ENCODE measurements at regions not wholly inside any gene's neighbourhood (a gene's known extent, or its start where the extent isn't known, plus 50 kb on each side); places are given as distances from the start of the nearest gene placed in this dataset.

DNA sequence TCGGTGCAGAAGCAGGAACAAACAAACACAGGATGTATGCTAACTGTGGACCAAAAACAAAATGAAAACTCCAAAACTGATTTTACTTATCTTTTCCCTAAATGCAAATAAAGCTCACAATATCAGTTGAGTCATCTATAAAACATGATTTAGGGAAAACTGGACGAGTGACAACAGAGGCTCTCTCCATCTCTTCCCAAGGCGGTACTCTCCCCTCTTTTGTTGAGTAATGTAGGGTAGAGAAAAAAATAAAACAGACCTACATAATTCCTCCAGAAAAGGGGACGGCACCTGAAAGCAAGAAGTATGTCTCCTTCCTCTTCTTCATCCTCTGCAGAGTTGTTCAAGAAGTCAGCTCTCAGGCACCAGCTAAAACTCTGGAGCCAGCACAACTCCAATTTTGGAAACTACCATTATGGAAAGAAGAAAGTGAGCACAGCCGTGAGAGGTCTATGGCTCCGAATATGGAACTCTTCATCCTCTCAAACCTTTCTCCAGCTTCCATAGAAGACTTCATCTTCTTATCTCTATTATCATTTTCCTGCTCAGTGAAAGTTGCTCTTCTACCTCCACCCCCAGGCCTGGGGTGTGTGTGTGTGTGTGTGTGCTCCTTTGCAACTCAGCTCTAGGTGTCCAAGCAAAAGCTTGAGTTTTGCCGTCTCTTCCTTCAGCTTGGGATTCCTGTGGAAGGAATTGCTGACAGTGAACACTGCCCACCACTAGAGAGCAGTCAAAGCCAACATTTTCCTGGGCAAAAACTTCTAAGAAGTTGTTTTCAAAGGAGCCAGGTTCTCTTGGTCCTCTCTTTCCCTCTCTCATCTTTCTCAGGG, 155.4 kb downstream of the DIO2 start:
- peak; percentile 20 for DNase-seq

GRCh38 chr14:80055226-80055625, 156.1 kb downstream of the DIO2 start:
- no peak for DNase-seq
- TF ChIP-seq, protein P1, sequence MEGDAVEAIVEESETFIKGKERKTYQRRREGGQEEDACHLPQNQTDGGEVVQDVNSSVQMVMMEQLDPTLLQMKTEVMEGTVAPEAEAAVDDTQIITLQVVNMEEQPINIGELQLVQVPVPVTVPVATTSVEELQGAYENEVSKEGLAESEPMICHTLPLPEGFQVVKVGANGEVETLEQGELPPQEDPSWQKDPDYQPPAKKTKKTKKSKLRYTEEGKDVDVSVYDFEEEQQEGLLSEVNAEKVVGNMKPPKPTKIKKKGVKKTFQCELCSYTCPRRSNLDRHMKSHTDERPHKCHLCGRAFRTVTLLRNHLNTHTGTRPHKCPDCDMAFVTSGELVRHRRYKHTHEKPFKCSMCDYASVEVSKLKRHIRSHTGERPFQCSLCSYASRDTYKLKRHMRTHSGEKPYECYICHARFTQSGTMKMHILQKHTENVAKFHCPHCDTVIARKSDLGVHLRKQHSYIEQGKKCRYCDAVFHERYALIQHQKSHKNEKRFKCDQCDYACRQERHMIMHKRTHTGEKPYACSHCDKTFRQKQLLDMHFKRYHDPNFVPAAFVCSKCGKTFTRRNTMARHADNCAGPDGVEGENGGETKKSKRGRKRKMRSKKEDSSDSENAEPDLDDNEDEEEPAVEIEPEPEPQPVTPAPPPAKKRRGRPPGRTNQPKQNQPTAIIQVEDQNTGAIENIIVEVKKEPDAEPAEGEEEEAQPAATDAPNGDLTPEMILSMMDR (IDR thresholded peaks at IDR 0.05; ENCODE audit: low read depth, low read length) = no peak
- H3K9me3 ChIP-seq = no peaks in the 10 kb centered on the region

More for the DNA sequence above, 155.4 kb downstream of the DIO2 start:
- TF ChIP-seq, protein P1 (IDR thresholded peaks at IDR 0.05; ENCODE audit: low read depth, low read length) = peak; percentile 75
- Histone ChIP-seq H3K27me3 (no peaks in the 10 kb centered on the region), H3K9me3 (no peaks in the 10 kb centered on the region), H3K36me3 (no peaks in the 10 kb centered on the region), H3K4me3 (ENCODE audit: low read depth, low read length) (no peak overlapping the region), H3K4me1 (no peaks in the 10 kb centered on the region)

DNA sequence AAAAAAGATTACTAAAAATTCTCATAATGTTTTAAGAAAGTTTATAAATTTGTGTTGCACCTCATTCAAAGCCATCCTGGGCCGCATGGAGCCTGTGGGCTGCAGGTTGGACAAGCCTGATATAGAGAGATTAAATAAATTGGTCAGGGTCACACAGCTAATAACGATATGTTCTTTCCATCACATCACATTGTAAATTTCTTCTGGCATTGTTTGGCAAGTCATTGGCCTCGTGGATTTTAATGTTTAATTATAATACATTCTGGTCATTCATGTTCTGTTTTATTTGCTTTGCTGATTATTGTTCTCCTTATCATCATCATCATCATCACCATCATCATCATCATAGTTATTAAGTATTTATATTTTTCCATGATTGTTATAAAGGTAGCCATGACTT, 157.3 kb downstream of the DIO2 start:
- Histone ChIP-seq H3K9me3 (no peaks in the 10 kb centered on the region), H3K27me3 (no peaks in the 10 kb centered on the region), H3K4me1 (no peaks in the 10 kb centered on the region), H3K4me3 (ENCODE audit: low read depth, low read length) (no peak overlapping the region), H3K36me3 (no peaks in the 10 kb centered on the region)
- TF ChIP-seq, protein P1 (IDR thresholded peaks at IDR 0.05; ENCODE audit: low read depth, low read length) = no peak
- DNase-seq = no peak

More at GRCh38 chr14:80055226-80055625, 156.1 kb downstream of the DIO2 start:
- no peak overlapping the region for H3K4me3 ChIP-seq (ENCODE audit: low read depth, low read length)
- no peaks in the 10 kb centered on the region for H3K36me3 ChIP-seq
- H3K4me1 ChIP-seq = no peaks in the 10 kb centered on the region
- H3K27me3 ChIP-seq = no peaks in the 10 kb centered on the region

DNA sequence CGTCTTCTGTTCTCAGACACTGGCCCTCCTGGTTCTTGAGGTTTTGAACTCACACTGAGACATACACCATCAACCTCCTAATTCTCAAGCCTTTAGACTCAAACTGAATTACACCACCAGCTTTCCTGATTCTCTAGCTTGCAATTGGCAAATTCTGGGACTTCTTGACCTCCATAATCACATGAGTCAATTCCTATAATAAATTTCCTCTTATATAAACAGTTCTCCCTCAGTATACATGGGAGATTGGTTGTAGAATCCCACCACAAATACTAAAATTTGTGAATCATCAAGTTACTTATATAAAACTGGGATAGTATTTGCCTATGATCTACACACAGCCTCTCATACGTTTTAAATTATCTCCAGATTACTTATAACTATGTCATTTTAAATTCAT, 162.2 kb downstream of the DIO2 start:
- Histone ChIP-seq H3K36me3 (no peaks in the 10 kb centered on the region), H3K4me1 (no peaks in the 10 kb centered on the region), H3K9me3 (no peaks in the 10 kb centered on the region), H3K27me3 (no peaks in the 10 kb centered on the region), H3K4me3 (ENCODE audit: low read depth, low read length) (no peak overlapping the region)
- TF ChIP-seq, protein P1 (IDR thresholded peaks at IDR 0.05; ENCODE audit: low read depth, low read length) = no peak
- no peak for DNase-seq

GRCh38 chr14:80047761-80048160, 163.5 kb downstream of the DIO2 start:
- Histone ChIP-seq H3K4me3 (ENCODE audit: low read depth, low read length) (no peak overlapping the region), H3K27me3 (no peaks in the 10 kb centered on the region), H3K4me1 (no peaks in the 10 kb centered on the region), H3K36me3 (no peaks in the 10 kb centered on the region), H3K9me3 (no peaks in the 10 kb centered on the region)
- DNase-seq = no peak
- TF ChIP-seq, protein P1 (IDR thresholded peaks at IDR 0.05; ENCODE audit: low read depth, low read length) = no peak

GRCh38 chr14:80037349-80037748, 174.0 kb downstream of the DIO2 start:
- Histone ChIP-seq H3K4me1 (no peaks in the 10 kb centered on the region), H3K27me3 (no peaks in the 10 kb centered on the region)
- TF ChIP-seq, protein P1 (IDR thresholded peaks at IDR 0.05; ENCODE audit: low read depth, low read length) = no peak

More at GRCh38 chr14:80037349-80037748, 174.0 kb downstream of the DIO2 start:
- no peaks in the 10 kb centered on the region for H3K9me3 ChIP-seq
- no peak for DNase-seq
- H3K4me3 ChIP-seq (ENCODE audit: low read depth, low read length) = no peak overlapping the region
- no peaks in the 10 kb centered on the region for H3K36me3 ChIP-seq
